ENCODE measurements at regions not wholly inside any gene's neighbourhood (a gene's known extent, or its start where the extent isn't known, plus 50 kb on each side); places are given as distances from the start of the nearest gene placed in this dataset.

DNA sequence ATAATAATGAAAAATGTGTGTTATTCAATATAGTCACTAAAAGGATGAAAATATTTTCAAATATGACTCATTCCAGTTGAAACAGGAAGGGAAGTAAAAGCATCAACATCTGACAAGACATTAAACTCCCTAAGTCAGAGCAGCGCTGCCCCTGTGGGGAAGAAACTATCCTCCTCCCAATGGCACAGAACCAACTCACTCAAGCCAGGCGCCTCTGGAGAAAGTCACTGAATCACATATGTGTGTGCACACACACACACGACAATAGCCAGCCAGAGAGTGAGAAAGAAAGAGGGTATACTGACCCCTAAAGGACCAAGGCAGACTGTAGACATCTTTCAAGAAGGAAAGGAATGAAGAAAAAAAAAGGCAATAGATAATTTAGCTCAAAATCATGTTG, 126.9 kb downstream of the SETD4 start:
- H3K4me3 ChIP-seq (ENCODE audit: low read depth in 2 of 2, low read length in 2 of 2): no peak overlapping the region
- H3K27ac ChIP-seq (ENCODE audit: low read length): no peak overlapping the region
- ATAC-seq: no peak
- intact Hi-C loops (cut with micrococcal nuclease; ENCODE audit: unreplicated experiment): no loop called here
- BruUV-seq (replicated peaks): no TSS peak
- TF ChIP-seq POLR2AphosphoS5 (IDR thresholded peaks at IDR 0.05; ENCODE audit: low read depth, low read length): no peak
- no peak for TF ChIP-seq TCF7L2 (IDR thresholded peaks at IDR 0.05; ENCODE audit: low read depth, low read length)
- TF ChIP-seq SIN3A (IDR thresholded peaks at IDR 0.05; ENCODE audit: borderline replicate concordance, insufficient read depth, low read depth, low read length): no peak
- no peak for TF ChIP-seq CTCF (IDR thresholded peaks at IDR 0.05)
- TF ChIP-seq REST (IDR thresholded peaks at IDR 0.05; ENCODE audit: insufficient read depth in 1 of 2, low read depth in 2 of 2, low read length in 1 of 2): no peak
- H3K27me3 ChIP-seq (ENCODE audit: control insufficient read depth, insufficient read depth, low read length): no peaks in the 10 kb centered on the region; the same call in none of the 2 replicates
- CTCF ChIA-PET: no interaction called here
- H3K36me3 ChIP-seq (ENCODE audit: control insufficient read depth, insufficient read depth, low read length): no peaks in the 10 kb centered on the region
- H3K4me1 ChIP-seq (ENCODE audit: control insufficient read depth, insufficient read depth, low read length): no peaks in the 10 kb centered on the region
- no peak for DNase-seq (ENCODE audit: low read depth, low spot score)
- no peaks in the 10 kb centered on the region for H3K9me3 ChIP-seq (ENCODE audit: control insufficient read depth, insufficient read depth, low read depth, low read length)
- in situ Hi-C loops (cut with HindIII; ENCODE audit: low pct_unique_long_range_greater_than_20kb, low sequenced_read_pairs): no loop called here
- POLR2A ChIA-PET: interaction anchor here (0.6 kb wide), 1 partner anchor 12 kb away, joined by 7 read pairs; no protein-coding TSS in a partner anchor

DNA sequence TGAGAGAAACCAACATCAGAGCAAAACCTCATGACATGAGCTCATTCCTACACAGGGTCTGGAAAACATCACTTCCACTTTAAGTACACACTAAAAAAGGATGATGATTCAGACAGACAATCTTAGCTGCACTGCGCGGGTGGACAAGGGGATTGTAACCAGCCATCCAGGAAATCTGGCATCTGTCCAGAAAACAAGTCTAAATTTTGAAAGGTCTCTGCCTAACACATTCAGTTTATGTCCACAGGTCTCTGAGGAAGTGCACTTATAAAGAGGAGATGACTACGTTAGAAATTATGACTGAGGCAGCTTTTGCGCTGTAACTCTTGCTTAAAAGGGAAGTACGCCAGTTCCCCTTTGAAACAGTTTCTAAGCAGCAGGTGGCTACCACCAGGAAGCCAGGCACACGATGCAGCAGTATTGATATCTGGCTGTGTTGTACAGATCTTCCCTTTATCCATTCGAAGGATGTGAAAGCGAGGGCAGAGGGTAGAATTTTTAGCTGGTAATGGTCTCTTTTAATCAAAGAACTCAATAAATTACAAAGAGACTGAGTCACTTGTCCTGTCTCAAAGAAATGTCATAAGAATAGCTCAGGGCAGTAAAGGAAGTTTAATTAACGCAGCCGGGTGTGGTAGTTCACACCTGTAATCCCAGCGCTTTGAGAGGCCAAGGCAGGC, 128.0 kb downstream of the SETD4 start:
- POLR2A ChIA-PET: no interaction called here
- Histone ChIP-seq H3K27me3 (ENCODE audit: control insufficient read depth, insufficient read depth, low read length) (no peaks in the 10 kb centered on the region; the same call in none of the 2 replicates), H3K9me3 (ENCODE audit: control insufficient read depth, insufficient read depth, low read depth, low read length) (no peaks in the 10 kb centered on the region), H3K4me3 (ENCODE audit: low read depth in 2 of 2, low read length in 2 of 2) (no peak overlapping the region), H3K27ac (ENCODE audit: low read length) (no peak overlapping the region), H3K4me1 (ENCODE audit: control insufficient read depth, insufficient read depth, low read length) (no peaks in the 10 kb centered on the region), H3K36me3 (ENCODE audit: control insufficient read depth, insufficient read depth, low read length) (no peaks in the 10 kb centered on the region)
- DNase-seq (ENCODE audit: low read depth, low spot score) (no peak), ATAC-seq (no peak)
- in situ Hi-C loops (cut with HindIII; ENCODE audit: low pct_unique_long_range_greater_than_20kb, low sequenced_read_pairs): no loop called here
- TF ChIP-seq REST (IDR thresholded peaks at IDR 0.05; ENCODE audit: insufficient read depth in 1 of 2, low read depth in 2 of 2, low read length in 1 of 2) (no peak), TCF7L2 (IDR thresholded peaks at IDR 0.05; ENCODE audit: low read depth, low read length) (no peak), POLR2AphosphoS5 (IDR thresholded peaks at IDR 0.05; ENCODE audit: low read depth, low read length) (no peak), CTCF (IDR thresholded peaks at IDR 0.05) (no peak), SIN3A (IDR thresholded peaks at IDR 0.05; ENCODE audit: borderline replicate concordance, insufficient read depth, low read depth, low read length) (no peak)
- no TSS peak for BruUV-seq (replicated peaks)
- intact Hi-C loops (cut with micrococcal nuclease; ENCODE audit: unreplicated experiment): no loop called here
- CTCF ChIA-PET: no interaction called here
